HPDE6-E6E7 (cell line): ENCODE measurements at regions not wholly inside any gene's neighbourhood (a gene's known extent, or its start where the extent isn't known, plus 50 kb on each side); places are given as distances from the start of the nearest gene placed in this dataset.
"Not testable (repeated sequence)": the region's sequence is repeated elsewhere in the genome, so short reads cannot be mapped to it uniquely, and the experiment has no call there.

Source experiments
- DNase-seq: peaks from one replicate; pipeline ENCODE4 v3.0.0; 2011; ENCODE audit warnings: missing footprints; ENCODE audit errors: extremely low spot score

DNA sequence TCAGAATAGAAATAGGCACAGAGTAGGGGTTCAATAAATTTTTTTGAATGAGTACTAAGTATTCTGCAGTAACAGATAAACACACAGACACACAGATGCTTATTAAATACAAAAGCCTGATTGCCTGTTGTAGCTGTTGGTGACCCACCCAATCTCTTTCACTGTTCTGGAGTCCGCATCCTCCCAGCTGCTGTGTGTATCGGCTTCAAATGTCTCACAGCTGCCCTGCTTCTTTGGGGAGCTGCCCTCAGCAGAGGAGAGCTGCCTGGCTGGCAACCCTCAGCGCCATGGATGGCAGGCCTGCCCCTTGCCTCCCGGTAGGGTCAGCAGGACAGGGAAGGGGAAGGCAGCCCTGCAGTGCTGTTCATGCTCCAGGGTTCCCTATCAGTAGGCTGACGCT, 50.5 kb upstream of the PRNP start:
- DNase-seq: no peak

DNA sequence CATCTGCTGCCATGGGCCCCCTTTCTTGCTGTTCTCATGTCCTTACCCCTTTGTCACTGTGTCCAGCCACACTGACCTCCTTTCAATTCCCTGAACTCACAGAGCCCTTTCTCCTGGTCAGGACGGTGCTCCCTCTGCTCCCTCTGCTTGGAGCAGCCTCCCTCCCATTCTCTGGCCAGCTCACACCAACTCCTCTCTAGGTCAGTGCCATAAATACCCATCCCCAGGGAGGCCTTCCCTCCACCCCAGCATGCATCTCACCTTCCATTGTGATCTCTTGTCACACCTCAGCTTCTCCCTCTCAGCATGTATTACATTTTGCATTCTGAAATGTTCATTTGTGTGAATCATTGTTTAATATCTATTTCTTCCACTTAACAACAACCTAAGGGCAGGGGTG, 50.9 kb upstream of the PRNP start:
- DNase-seq: no peak

DNA sequence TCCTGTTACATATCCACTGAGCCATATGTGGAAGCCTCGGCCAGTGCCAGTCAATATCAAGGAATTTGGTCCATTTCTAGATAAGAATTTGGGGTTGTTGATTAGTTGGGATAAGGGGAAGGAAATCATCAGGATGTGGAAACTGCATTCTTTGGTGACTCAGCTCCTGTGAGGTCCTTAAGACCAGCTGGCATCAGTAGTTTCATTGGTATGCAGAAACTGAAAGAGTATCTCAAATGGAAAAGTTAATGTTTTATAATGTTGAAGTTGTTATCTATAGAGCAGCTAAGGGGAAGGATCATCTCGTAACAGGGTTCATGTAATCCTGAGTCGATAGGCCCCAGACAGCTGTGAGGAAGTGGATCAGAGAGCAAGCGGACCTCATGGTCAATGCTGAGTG, 52.5 kb upstream of the PRNP start:
- DNase-seq: no peak

DNA sequence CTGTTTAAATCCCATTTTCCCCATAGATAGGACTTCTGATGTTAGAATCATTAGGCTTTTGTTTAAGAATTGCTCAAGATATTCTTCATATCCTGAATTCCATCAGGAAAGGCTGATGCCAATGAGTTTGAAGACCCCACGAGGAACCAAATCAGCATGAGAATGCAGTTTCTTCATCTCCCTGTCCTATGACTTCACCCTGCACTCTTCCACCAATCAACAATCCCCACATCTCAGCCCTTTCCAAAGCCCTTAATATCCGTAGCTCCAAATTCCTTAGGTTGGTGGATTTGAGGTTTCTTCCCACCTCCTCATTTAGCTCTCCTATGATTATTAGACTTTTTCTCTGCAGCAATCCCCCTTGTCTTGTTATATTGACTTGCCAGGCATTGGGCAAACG, 52.9 kb upstream of the PRNP start:
- no peak for DNase-seq

DNA sequence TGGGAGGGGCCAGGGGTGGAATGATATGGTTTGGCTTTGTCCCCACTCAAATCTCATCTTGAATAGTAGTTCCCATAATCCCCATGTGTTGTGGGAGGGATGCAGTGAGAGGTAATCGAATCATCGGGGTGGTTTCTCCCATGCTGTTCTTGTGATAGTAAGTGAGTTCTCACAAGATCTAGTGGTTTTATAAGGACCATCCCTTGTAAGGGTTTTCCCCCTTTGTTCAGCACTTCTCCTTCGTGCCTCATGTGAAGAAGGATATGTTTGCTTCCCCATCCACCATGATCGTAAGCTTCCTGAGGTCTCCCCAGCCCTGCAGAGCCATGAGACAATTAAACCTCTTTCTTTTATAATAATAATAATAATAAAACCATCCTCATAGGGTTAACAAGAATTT, 53.4 kb upstream of the PRNP start:
- DNase-seq: no peak

DNA sequence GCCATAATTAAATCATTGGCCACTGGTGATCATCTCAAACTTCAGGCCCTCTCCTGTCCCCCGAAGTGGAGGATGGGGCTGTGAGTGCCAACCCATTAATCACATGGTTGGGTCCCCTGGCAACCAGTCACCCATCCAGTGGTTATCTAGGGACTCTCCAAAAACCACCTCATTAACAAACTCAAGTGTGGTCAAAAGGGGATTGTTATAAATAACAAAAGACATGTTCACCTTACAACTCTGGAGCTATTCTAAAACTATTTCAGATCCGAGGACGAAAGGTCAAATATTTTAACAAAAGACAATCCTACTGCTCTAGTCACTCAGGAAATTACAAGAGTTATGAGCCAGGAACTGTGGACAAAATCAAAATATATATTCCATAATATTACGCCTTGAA, 60.0 kb upstream of the PRNP start:
- no peak for DNase-seq

DNA sequence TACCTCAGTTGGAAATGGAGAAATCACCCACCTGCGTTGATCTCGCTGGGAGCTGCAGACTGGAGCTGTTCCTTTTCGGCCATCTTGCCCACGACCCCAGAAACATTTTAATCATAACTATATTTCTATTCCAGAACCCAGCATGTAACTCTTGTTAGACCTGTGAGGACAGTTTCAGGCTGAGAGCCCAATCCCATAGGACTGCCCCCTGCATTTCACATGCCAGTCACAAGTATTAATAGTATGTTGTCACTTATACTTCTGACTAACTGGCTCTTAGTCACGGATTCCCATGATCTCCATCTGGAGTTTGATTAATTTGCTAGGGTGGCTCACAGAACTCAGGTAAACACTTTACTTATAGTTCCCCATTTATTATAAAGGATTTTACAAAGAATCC, 60.6 kb upstream of the PRNP start:
- no peak for DNase-seq

DNA sequence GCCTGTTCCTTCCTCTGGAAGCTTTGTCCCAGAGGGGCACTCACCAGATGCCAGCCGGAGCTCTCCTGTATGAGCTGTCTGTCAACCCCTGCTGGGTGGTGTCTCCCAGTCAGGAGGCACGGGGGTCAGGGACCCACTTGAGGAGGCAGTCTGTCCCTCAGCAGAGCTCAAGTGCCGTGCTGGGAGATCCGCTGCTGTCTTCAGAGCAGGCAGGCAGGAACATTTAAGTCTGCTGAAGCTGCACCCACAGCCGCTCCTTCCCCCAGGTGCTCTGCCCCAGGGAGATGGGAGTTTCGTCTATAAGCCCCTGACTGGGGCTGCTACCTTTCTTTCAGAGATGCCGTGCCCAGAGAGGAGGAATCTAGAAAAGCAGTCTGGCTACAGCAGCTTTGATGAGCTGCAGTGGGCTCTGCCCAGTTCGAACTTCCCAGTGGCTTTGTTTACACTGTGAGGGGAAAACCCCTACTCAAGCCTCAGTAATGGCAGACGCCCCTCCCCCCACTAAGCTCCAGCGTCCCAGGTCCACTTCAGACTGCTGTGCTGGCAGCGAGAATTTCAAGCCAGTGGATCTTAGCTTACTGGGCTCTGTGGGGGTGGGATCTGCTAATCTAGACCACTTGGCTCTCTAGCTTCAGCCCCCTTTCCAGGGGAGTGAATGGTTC, 61.5 kb upstream of the PRNP start:
- not testable (repeated sequence) for DNase-seq

DNA sequence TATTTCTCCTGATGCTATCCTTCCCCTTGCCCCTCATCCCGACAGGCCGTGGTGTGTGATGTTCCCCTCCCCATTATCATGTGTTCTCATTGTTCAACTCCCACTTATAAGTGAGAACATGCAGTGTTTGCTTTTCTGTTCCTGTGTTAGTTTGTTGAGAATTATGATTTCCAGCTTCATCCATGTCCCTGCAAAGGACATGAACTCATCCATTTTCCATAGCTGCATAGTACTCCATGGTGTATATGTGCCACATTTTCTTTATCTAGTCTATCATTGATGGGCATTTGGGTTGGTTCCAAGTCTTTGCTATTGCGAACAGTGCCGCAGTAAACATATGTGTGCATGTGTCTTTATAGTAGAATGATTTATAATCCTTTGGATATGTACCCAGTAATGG, 67.1 kb upstream of the PRNP start:
- DNase-seq: not testable (repeated sequence)

DNA sequence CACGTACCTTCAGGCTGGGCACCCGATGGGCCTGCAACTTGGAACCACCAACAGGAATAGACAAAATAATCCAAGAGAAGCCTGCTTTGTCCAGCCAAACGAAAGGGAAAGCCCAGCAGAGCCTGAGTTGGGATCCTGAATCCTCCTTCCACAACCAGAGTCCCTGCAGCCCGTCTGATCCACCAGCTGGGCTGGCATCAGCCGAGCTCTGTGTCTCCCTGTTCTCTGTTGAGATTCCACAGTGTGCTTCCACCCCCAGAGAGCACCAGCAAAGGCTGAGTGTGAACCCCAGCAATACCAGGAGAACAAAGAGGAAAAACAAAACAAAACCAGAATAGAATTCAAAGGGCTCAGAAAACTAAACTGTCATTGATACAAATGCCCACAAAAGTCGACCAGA, 68.8 kb upstream of the PRNP start:
- DNase-seq: no peak

DNA sequence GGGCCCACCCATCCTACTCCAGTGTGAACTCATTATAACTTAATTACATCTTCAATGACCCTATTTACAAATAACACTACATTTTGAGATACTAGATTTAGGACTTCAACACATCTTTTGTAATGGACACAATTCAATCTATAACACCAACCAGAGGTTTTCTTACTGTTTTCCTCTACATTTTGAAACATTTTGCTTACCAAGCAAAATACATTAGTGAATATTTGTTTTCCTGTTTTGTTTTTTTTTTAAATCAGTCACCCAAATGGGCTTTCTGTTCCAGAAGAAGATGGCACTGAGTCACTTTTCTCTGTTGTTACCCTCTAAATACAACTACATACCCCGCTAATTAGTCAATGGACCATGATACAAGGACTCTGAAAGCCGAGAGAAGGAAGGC, 69.2 kb upstream of the PRNP start:
- DNase-seq: no peak

DNA sequence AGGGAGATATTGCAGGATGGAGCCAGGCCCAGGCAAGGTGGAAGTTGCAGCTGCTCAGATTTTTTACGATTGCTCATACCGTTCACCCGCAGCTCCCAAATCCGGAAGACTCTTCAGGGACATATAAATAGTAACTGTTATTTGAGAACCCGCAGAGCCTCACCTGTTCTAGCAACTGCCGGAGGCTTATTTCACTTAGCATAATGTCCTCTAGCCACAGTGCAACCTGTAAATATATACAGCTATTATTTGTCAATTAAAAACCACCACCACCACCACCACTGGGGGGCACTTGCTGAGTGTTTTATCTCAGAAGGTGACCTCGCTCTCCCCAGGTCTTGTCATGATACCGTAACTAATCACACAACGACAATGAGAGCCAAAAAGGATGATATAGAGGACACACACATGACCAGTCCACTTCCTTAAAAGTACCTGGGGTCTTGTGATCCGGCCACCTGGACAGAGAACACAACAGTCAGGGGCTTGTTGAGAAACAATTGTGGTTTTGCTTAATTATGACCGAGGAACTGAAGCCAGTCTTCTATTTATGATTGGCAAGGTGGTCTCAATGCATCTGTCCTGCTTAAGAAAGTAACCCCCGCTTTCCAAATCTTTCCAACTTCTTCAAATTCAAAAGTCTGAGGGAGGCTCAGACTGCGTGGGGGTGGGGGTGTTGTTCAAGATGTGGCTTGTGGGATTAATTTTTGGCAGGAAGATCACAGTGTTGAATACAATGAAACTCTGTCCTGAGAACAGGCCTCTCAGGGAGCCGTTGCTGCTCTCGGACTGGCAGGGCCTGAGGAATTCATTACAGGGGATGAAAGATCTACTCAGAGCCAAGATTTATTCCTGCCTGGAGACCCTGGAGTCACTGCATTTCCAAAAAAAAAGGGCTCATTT, 72.3 kb upstream of the PRNP start:
- peak; percentile 76 for DNase-seq

DNA sequence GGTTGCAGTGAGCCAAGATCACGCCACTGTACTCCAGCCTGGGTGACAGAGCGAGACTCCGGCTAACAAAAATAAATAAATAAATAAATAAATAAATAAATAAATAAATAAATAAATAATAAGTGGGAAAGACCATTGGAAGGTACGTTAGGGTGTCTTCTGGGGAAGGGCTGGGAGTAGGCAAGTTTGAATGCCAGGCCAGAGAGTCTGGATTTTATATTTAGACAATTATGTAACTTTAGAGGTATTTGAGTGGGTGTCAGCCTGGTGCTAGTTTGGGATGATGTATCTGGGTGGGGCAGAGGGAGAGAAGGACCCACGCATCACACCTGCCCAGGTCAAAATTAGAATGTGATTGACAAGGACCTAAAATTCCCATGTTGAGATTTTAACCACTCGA, 73.1 kb upstream of the PRNP start:
- DNase-seq: no peak

DNA sequence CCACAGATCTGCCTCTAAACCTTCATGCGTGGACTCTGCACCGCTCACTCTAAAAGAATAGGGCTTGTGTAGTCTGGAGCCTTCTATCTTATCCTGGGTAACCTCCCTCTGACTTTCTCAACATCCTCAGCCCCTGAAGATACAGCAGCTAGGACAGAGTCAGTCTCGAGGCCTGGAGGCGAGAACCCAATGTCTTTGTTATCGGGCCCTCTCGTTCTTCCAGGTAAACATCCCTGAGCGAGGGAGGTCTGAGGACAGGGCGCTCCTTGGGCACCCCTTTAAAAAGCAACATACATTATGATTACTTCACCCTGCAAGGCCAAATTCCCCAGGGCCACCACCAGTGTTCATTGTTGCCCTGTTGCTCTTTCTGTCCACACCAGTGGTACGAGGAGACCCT, 75.4 kb upstream of the PRNP start:
- DNase-seq: no peak

DNA sequence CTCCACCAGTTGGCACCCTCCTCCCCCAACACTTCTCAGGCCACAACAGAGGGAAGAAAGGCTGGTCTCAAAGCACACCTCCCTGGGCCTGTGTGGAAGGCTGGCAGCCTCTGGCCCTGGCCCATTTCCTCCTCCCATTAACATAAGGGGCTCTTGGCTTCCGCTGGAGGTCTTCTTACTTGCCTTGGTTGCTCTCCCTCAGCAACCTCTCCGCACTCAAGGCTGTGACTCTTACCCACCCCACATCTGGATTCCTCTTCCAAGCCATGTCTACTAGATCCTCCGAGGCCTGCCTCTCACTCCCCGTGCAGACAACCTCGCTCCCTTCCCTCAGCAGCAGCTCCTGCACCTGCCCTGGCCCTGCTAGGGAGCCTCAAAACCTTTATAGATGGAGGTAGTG, 76.7 kb upstream of the PRNP start:
- no peak for DNase-seq

DNA sequence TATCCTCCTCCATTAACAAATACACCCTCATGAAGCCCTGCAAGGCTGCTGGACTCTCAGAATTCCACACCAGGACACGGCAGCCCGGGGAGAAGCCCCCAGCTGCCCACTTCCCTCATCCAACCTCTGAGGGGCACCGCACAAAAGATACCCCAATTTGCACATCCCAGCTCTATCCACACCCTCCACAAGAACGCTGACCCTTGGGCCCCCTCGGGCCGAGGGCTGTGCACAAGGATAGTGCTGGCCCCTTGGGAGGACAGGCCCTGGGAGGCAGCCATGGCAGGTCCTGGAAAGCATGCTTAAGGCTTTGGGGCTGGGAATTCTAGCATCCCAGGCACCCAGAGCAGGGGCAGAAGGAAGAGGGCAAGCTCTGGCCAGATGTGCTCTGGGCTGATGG, 77.4 kb upstream of the PRNP start:
- DNase-seq: no peak

DNA sequence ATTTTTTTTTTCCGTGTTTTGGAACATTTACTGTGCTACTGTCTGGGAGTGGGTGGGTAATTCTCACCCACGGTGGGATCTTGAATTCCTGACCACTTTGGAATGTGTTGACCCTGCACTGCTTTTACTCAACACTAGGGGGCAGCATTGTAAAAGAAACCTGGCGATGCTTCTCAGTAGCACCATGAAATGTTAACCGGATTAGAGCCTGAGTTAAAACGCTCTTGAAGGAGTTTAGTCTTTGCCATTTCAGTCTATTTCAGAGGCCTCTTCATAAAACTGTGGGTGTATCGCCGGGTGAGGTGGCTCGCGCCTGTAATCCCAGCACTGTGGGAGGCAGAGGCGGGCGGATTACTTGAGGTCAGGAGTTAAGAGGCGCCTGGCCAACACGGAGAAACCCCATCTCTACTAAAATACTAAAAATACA, 79.0 kb upstream of the PRNP start:
- DNase-seq: peak; percentile 54

DNA sequence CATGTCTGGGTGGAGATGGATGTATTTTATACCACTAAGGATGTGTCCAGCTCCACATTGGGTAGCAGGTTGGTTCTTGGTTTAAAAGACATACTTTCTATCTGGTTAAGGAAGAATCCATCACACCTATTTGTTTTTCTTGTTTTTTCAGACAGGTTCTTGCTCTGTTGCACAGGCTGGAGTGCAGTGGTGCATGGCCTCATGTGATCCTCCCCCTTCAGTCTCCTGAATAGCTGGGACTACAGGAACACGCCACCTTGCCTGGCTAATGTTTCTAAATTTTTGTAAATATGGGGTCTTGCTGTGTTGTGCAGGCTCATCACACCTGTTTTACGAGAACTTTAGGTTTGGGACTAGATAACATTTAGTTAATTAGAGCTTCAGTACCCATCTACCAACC, 80.2 kb upstream of the PRNP start:
- DNase-seq: no peak

DNA sequence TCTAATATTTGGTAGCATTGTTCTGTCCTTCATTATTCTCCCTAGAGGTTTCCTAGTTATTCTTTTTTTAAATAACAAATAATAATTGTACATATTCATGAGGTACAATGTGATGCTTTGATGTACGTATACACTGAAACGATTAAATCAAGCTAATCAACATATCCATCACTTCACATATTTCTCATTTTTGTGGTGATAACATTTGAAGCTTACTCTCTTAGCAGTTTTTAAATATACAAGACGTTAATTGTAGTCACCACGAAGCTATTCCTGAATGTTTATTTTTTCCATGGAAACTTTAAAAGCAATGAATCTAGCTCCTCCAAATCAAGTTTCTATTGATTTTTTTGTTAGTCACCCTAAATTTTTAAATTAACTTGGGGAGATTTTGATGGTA, 81.1 kb upstream of the PRNP start:
- DNase-seq: no peak

DNA sequence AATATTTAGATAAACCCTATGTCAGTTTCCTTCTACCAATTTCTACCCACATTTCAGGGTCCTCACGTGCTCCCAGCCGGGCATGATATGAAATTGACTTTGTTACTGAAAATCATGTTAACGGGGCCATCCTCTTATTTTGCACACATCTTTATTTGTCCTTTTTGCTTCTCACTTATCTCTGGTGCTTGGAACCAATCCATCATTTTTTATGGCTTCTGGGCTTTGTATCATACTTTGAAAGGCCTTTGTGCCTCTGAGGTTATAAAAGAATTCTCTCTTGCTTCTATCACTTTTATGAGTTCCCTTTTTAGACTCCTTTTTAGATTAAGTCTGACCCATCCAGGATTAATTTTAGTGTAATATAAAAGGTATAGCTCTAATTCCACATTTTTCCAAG, 81.7 kb upstream of the PRNP start:
- DNase-seq: no peak

DNA sequence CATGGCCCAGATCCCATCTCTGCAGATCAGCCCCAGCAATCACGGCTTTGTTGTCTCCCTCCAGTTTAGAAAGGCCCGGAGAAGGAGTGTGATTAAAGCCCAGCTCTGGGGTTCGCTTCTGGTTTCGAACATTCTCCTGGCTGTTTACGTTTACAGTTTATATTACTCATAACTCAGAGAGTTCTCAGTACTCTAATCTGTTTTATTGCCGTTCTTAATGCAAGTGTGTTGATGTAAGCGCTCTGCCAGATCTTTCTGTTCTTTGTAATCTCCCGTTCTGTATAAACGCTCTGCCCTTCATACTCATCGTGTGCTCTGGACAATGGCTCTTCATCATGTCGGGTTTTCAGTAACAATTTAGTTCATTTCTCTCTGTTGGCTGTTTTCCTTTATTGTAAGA, 82.5 kb upstream of the PRNP start:
- no peak for DNase-seq

DNA sequence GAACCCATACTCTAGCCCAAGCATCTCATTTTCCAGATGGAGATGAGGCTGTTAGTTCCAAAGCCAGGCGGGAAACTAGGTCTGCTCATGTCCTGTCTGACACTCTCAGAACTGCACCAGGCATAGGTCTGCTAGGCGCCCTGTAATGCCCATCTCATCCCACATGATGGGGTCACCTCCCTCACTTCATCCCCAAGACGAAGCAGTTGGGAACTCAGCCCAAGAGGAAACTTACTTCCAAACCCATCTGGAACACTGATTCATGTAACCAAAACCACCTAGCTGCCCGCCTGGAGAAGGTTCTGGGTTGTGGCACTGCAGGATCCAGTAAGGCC, 84.0 kb upstream of the PRNP start:
- DNase-seq: no peak

DNA sequence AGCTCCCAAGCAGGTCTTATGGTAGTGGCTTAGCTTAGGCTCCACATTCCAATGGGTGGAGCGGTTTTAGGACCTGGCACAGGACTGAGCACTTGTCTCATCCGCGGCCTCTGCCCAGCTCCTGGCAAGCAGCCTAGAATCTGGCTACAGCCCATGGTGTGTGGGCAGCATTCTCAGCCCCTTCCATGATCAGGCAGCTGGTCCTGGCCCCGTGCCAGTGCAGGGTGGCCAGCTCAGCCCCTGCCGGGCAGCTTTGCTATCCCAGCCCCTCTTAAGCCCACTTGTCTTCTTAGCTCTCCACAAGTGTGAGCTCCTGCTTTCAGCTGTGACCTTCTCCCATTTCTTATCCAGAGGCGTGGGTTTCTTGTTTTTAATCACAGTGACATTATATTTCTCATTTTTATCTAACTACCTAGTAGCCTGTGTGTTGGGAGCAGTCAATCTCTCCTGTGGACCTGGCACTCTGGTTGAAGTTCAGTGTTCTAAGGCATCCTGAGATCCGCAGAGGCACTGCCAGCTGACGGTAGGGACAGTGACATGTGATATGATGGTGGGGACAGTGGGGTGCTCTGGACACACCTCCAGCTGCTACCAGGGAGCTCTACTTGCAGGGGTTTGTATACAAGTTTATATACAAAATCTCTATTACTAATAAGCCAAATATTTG, 84.5 kb upstream of the PRNP start:
- DNase-seq: no peak
